ENCODE measurements at regions not wholly inside any gene's neighbourhood (a gene's known extent, or its start where the extent isn't known, plus 50 kb on each side); places are given as distances from the start of the nearest gene placed in this dataset.

GRCh38 chr11:130787973-130788570 lies 128.2 kb downstream of the SNX19 start:
- TF ChIP-seq, protein P1, sequence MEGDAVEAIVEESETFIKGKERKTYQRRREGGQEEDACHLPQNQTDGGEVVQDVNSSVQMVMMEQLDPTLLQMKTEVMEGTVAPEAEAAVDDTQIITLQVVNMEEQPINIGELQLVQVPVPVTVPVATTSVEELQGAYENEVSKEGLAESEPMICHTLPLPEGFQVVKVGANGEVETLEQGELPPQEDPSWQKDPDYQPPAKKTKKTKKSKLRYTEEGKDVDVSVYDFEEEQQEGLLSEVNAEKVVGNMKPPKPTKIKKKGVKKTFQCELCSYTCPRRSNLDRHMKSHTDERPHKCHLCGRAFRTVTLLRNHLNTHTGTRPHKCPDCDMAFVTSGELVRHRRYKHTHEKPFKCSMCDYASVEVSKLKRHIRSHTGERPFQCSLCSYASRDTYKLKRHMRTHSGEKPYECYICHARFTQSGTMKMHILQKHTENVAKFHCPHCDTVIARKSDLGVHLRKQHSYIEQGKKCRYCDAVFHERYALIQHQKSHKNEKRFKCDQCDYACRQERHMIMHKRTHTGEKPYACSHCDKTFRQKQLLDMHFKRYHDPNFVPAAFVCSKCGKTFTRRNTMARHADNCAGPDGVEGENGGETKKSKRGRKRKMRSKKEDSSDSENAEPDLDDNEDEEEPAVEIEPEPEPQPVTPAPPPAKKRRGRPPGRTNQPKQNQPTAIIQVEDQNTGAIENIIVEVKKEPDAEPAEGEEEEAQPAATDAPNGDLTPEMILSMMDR (IDR thresholded peaks at IDR 0.05), result no peak

DNA sequence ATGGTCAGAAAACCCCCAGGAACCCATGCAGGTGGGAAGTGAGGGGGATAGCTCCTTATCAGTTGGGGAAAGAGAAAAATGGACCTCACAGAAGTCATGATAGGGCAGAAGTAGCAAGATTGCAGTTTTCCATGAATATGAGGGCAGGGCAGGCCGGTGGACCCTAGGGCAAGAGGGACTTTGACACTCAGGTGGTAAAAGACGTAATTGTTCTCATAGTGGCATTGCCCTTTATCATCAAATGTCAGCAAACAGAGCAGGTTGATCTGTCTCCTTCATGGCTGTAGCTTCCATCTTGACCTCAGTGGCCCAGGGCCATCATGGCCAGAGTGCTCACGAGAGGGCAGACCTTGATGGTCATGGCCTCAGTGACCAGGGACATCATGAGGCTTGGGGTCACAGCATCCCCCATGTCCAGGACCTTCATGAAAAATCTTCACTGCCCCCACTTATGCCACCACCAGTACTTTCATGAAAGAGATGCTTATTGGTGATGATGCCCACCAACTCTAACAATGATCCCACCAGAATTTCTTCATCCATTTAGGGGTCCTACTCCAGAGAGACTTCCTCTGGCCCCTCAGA lies 127.1 kb downstream of the SNX19 start:
- H3K36me3 ChIP-seq, result no peaks in the 10 kb centered on the region
- H3K27ac ChIP-seq, result no peak overlapping the region
- TF ChIP-seq, protein P1 (IDR thresholded peaks at IDR 0.05), result no peak
- H3K4me1 ChIP-seq, result peaks cover 0 to 16% (median 5%) of the 10 kb centered on the region in 4 donors
- no peaks in the 10 kb centered on the region for H3K9me3 ChIP-seq
- H3K27me3 ChIP-seq, result no peaks in the 10 kb centered on the region
- intact Hi-C loops (cut with DNase I; ENCODE audit: low total_unique reads), result no loop called here
- DNase-seq, result no peak
- no peak overlapping the region for H3K4me3 ChIP-seq

More at GRCh38 chr11:130787973-130788570, 128.2 kb downstream of the SNX19 start:
- DNase-seq, result no peak
- intact Hi-C loops (cut with DNase I; ENCODE audit: low total_unique reads), result no loop called here
- Histone ChIP-seq H3K27me3 (no peaks in the 10 kb centered on the region), H3K27ac (no peak overlapping the region), H3K9me3 (no peaks in the 10 kb centered on the region), H3K36me3 (no peaks in the 10 kb centered on the region), H3K4me1 (peaks cover 0 to 22% (median 8%) of the 10 kb centered on the region in 4 donors), H3K4me3 (no peak overlapping the region)

GRCh38 chr11:130790689-130791088 lies 125.6 kb downstream of the SNX19 start:
- intact Hi-C loops (cut with DNase I; ENCODE audit: low total_unique reads), result no loop called here
- H3K4me1 ChIP-seq, result peaks cover 0 to 16% (median 5%) of the 10 kb centered on the region in 4 donors
- DNase-seq, result no peak

DNA sequence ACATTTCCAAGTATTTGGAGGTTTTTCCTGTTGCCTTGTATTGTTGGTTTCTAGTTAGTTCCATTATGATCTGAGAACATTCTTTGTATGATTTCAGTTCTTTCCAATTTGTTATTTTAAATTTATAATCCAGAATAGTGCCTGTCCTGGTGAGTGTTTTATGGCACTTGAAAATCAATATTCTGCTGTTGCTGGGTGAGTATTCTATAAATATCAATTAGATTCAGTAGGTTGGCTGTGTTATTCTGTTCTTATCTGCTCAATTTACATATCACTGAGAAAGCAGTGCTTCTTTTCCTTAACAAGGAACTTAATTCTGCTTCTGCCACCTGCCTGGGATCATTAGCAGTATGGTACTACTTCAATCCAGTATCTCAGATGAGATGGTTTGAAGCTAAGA lies 123.5 kb downstream of the SNX19 start:
- Histone ChIP-seq H3K4me3 (no peak overlapping the region), H3K4me1 (peaks cover 0 to under 1% (median 0%) of the 10 kb centered on the region in 4 donors), H3K27ac (no peak overlapping the region), H3K27me3 (no peaks in the 10 kb centered on the region), H3K36me3 (no peaks in the 10 kb centered on the region), H3K9me3 (no peaks in the 10 kb centered on the region)
- TF ChIP-seq, protein P1 (IDR thresholded peaks at IDR 0.05), result no peak
- no peak for DNase-seq
- intact Hi-C loops (cut with DNase I; ENCODE audit: low total_unique reads), result no loop called here

More at GRCh38 chr11:130790689-130791088, 125.6 kb downstream of the SNX19 start:
- H3K36me3 ChIP-seq, result no peaks in the 10 kb centered on the region
- no peaks in the 10 kb centered on the region for H3K9me3 ChIP-seq
- TF ChIP-seq, protein P1 (IDR thresholded peaks at IDR 0.05), result no peak
- H3K27ac ChIP-seq, result no peak overlapping the region
- H3K27me3 ChIP-seq, result no peaks in the 10 kb centered on the region
- no peak overlapping the region for H3K4me3 ChIP-seq

DNA sequence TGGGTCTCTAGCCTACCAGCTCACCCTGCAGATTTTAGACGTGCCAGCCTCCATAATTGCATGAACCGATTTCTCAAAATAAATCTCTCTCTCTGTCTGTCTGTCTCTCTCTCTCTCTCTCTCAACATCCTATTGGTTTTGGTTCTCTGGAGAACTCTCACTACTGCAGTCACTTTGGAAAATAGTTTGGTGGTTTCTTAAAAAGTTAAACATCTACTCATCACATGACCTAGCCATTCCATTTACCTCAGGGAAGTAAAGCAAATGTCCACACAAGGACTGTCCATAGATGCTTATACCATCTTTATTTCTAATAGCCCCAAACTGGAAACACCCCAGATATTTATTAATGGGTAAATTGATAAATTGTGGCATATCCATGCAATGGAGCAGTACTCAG lies 119.5 kb downstream of the SNX19 start:
- TF ChIP-seq, protein P1 (IDR thresholded peaks at IDR 0.05), result no peak
- H3K27ac ChIP-seq, result no peak overlapping the region
- no peaks in the 10 kb centered on the region for H3K4me1 ChIP-seq
- no peak overlapping the region for H3K4me3 ChIP-seq
- no peaks in the 10 kb centered on the region for H3K36me3 ChIP-seq
- H3K9me3 ChIP-seq, result no peaks in the 10 kb centered on the region
- H3K27me3 ChIP-seq, result no peaks in the 10 kb centered on the region
- DNase-seq, result no peak
- intact Hi-C loops (cut with DNase I; ENCODE audit: low total_unique reads), result no loop called here
